Gastrocnemius medialis (tissue), 4 donors: ENCODE measurements at regions not wholly inside any gene's neighbourhood (a gene's known extent, or its start where the extent isn't known, plus 50 kb on each side); places are given as distances from the start of the nearest gene placed in this dataset.

Experiments
- ATAC-seq, 2 donors: fragments of 150-250 bp; one replicate each; pipeline ENCODE4 v1.9.1; 2016
- DNase-seq, 2 donors: peaks; one replicate each; pipeline ENCODE4 v3.0.0-alpha.2; 2019
- H3K27ac ChIP-seq, 4 donors: fragments of 200-600 bp; sonication (generic); 1 replicate in 1 of 4; 2 replicates in 3 of 4; pipeline ENCODE4 v1.5.1; 2016 to 2018; ENCODE audit warnings: mild to moderate bottlenecking in 2 of 4, moderate library complexity in 1 of 4
- H3K27me3 ChIP-seq, 3 donors: fragments of 200-600 bp; sonication (generic) in 2 of 3; 1 replicate in 1 of 3; 2 replicates in 2 of 3; pipeline versions ENCODE4 v1.5.1 to v1.6.0; 2016 to 2019; ENCODE audit warnings: mild to moderate bottlenecking in 1 of 3, moderate library complexity in 1 of 3
- H3K36me3 ChIP-seq, 2 donors: fragments of 200-600 bp; sonication (generic) in 1 of 2; one replicate each; pipeline ENCODE4 v1.5.1; 2017 to 2018
- H3K4me1 ChIP-seq, 2 donors: fragments of 200-600 bp; sonication (generic) in 1 of 2; one replicate each; pipeline ENCODE4 v1.5.1; 2016 to 2017; ENCODE audit warnings: mild to moderate bottlenecking in 2 of 2
- H3K4me3 ChIP-seq, 4 donors: fragments of 200-600 bp; sonication (generic) in 3 of 4; 1 replicate in 1 of 4; 2 replicates in 3 of 4; pipeline ENCODE4 v1.5.1; 2016 to 2019; ENCODE audit warnings: mild to moderate bottlenecking in 2 of 4
- H3K9me3 ChIP-seq, 3 donors: fragments of 200-600 bp; sonication (generic) in 2 of 3; 1 replicate in 1 of 3; 2 replicates in 2 of 3; pipeline ENCODE4 v1.5.1; 2016 to 2019
- POLR2A ChIP-seq, 2 donors: fragments of 450-650 bp; IDR thresholded peaks; one replicate each; pipeline ENCODE4 v1.6.1; 2017; ENCODE audit warnings: antibody characterized with exemption in 2 of 2, mild to moderate bottlenecking in 2 of 2, moderate library complexity in 2 of 2
- in situ Hi-C, 4 donors: fragments of 200-750 bp; cut with MboI; loops; one replicate each; pipeline versions ENCODE4 v1.15.0 to v1.8.0; 2017; ENCODE audit warnings: low sequenced_read_pairs in 4 of 4
- intact Hi-C: fragments of 100-400 bp; cut with DNase I; formaldehyde crosslinking; loops from one replicate; pipeline ENCODE4 v1.15.1; 2023; ENCODE audit warnings: low total_unique reads
- TF ChIP-seq, protein P1 (sequence below), 5 experiments: fragments of 450-650 bp in 3 of 5; fragments of 200-600 bp in 2 of 5; sonication (generic) in 2 of 5; IDR thresholded peaks in 4 of 5; conservative IDR thresholded peaks in 1 of 5; 1 replicate in 4 of 5; 2 replicates in 1 of 5; pipeline ENCODE4 v1.5.1; 2016 to 2019; ENCODE audit warnings: antibody characterized with exemption in 5 of 5, mild to moderate bottlenecking in 3 of 5, moderate library complexity in 3 of 5

DNA sequence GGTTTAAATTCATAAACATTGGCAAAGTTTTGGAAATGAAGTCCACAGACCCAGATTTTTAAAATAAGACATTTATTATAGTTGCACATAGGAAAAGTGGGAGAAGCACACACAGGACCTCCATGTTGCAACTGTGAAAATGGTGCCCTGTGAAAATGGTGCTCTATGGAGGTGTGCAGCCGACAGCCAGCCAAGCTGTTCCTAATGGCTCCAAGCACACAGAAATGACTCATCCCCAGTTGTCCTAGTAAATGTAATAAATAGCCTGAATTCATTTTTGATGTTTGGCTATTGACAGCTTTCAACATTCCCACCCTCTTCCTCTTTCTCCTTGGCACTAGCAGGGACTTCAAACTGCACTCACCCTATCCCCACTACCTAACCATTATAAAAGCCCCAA is 590.9 kb downstream of the CAAP1 start:
- Histone ChIP-seq H3K36me3 (no peaks in the 10 kb centered on the region), H3K4me1 (no peaks in the 10 kb centered on the region), H3K9me3 (no peaks in the 10 kb centered on the region), H3K27me3 (no peaks in the 10 kb centered on the region), H3K27ac (no peak overlapping the region), H3K4me3 (no peak overlapping the region)
- no peak for TF ChIP-seq POLR2A (IDR thresholded peaks at IDR 0.05)
- TF ChIP-seq, protein P1, sequence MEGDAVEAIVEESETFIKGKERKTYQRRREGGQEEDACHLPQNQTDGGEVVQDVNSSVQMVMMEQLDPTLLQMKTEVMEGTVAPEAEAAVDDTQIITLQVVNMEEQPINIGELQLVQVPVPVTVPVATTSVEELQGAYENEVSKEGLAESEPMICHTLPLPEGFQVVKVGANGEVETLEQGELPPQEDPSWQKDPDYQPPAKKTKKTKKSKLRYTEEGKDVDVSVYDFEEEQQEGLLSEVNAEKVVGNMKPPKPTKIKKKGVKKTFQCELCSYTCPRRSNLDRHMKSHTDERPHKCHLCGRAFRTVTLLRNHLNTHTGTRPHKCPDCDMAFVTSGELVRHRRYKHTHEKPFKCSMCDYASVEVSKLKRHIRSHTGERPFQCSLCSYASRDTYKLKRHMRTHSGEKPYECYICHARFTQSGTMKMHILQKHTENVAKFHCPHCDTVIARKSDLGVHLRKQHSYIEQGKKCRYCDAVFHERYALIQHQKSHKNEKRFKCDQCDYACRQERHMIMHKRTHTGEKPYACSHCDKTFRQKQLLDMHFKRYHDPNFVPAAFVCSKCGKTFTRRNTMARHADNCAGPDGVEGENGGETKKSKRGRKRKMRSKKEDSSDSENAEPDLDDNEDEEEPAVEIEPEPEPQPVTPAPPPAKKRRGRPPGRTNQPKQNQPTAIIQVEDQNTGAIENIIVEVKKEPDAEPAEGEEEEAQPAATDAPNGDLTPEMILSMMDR (IDR thresholded peaks at IDR 0.05 in 4 of 5, conservative IDR thresholded peaks at IDR 0.05 in 1 of 5): no peak
- no peak for ATAC-seq
- no peak for DNase-seq
- in situ Hi-C loops: no loop called here
- intact Hi-C loops: no loop called here

DNA sequence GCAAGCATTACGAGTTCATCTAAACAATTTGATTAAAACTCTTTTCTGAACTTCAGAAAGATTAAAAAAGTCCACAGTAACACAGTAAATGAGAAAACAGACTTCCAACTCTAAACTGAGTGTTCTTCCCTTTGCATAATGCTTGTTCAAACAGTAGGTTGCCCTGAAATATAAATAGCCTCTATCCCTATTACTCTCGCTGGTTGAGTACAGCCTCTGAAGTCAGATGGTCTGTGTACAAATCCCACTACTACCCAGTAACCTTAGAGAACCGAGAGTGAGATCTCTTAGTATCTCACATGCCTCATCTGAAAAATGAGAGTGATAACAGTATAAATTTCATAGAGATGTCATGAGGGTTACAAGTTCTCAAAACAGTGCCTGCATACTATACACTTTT is 591.6 kb downstream of the CAAP1 start:
- ATAC-seq: no peak
- Histone ChIP-seq H3K27me3 (no peaks in the 10 kb centered on the region), H3K27ac (no peak overlapping the region), H3K4me3 (no peak overlapping the region), H3K9me3 (no peaks in the 10 kb centered on the region), H3K4me1 (no peaks in the 10 kb centered on the region), H3K36me3 (no peaks in the 10 kb centered on the region)
- intact Hi-C loops (no loop called here), in situ Hi-C loops (no loop called here)
- no peak for DNase-seq
- TF ChIP-seq, protein P1 (IDR thresholded peaks at IDR 0.05 in 4 of 5, conservative IDR thresholded peaks at IDR 0.05 in 1 of 5): no peak

DNA sequence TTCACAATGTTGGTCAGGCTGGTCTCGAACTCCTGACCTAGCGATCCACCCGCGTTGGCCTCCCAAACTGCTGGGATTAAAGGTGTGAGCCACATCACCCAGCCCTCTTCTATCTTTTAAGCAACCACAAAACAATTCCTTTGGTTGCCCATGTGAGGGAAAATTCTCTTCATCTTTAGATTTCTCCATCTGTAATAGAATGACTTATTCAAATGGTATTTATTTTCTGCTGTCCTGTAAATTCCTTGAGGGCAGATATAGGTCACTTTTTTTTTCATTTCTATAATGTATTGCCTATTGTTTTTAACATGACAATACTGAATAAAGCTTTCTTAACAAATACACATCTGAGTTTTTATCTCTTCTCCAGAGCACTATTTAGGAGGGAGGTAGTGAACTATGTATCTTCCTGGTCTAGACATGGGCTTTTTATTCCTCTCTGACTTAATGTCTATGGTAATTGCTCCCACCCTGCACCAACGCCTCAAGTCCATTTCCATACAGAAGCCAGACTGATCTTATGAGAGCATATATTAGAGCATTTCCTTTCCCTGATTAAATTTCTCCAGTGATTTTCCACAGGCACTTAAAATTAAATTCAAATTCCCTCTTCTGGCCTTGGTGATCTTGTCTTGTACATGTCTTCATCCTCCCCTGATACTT is 595.6 kb downstream of the CAAP1 start:
- DNase-seq (no peak), ATAC-seq (no peak)
- Histone ChIP-seq H3K4me1 (no peaks in the 10 kb centered on the region), H3K27ac (no peak overlapping the region), H3K9me3 (no peaks in the 10 kb centered on the region), H3K4me3 (no peak overlapping the region), H3K27me3 (no peaks in the 10 kb centered on the region), H3K36me3 (no peaks in the 10 kb centered on the region)
- in situ Hi-C loops (no loop called here), intact Hi-C loops (no loop called here)
- TF ChIP-seq POLR2A (IDR thresholded peaks at IDR 0.05): no peak
- TF ChIP-seq, protein P1 (IDR thresholded peaks at IDR 0.05 in 4 of 5, conservative IDR thresholded peaks at IDR 0.05 in 1 of 5): no peak

DNA sequence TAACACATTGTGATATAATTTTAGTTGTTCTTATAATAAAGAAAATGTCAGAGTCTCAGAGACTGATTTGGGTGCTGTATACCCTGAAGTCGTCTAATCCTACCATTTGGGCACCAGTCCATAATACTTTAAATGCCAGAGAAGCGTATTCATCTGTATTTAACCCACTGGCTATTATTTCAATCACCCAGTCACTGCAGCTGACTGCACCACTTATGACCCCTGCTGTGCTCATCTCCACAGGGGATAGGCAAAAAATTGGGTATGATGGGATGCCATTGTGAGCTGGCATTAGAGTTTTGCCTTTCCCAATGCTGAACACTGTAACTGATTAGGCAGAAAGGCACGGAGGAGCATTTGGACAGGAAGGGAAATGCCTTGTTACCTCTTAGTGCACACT is 599.7 kb downstream of the CAAP1 start:
- H3K27ac ChIP-seq: no peak overlapping the region
- H3K4me3 ChIP-seq: no peak overlapping the region
- TF ChIP-seq, protein P1 (IDR thresholded peaks at IDR 0.05 in 4 of 5, conservative IDR thresholded peaks at IDR 0.05 in 1 of 5): no peak
- no peaks in the 10 kb centered on the region for H3K36me3 ChIP-seq
- ATAC-seq: no peak
- no peak for DNase-seq
- no peaks in the 10 kb centered on the region for H3K27me3 ChIP-seq
- H3K4me1 ChIP-seq: no peaks in the 10 kb centered on the region
- no peaks in the 10 kb centered on the region for H3K9me3 ChIP-seq
- intact Hi-C loops (no loop called here), in situ Hi-C loops (no loop called here)

DNA sequence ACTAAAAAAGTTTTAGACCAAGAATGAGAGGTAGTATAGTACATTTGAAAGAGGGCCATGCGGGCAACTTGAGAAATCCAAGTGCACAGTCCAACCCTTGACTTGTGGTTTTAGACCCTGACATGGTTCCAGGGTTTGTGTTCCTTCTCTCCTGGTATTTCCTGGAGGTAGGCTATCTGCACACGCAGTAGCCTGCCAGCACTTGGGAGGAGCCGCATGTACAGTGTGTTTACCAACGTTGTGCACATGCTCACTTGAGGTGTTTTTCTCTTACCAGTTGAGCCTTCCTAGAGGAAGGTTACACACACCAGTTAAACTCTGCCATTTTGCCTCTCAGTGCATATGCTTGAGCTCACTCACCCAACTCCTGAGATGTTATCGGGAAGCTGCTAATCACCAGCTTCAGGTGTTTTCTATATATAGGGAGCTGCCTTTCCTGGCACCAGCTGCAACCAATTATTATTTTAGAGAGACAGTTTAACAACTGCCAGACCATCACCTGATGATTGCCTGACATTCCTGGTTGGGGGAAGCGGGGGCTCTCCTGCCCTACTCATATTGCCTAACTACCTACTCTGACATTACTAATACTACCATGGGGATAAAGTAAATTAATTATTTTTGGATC is 593.4 kb upstream of the TUSC1 start:
- no peak overlapping the region for H3K4me3 ChIP-seq

More for the DNA sequence above, 593.4 kb upstream of the TUSC1 start:
- Histone ChIP-seq H3K9me3 (no peaks in the 10 kb centered on the region), H3K4me1 (no peaks in the 10 kb centered on the region), H3K27ac (no peak overlapping the region), H3K27me3 (no peaks in the 10 kb centered on the region), H3K36me3 (no peaks in the 10 kb centered on the region)
- in situ Hi-C loops: no loop called here
- TF ChIP-seq, protein P1 (IDR thresholded peaks at IDR 0.05 in 4 of 5, conservative IDR thresholded peaks at IDR 0.05 in 1 of 5): no peak
- TF ChIP-seq POLR2A (IDR thresholded peaks at IDR 0.05): no peak
- ATAC-seq (no peak), DNase-seq (no peak)
- intact Hi-C loops: no loop called here
